Activated CD4-positive, alpha-beta T cell treated with anti-CD3 and anti-CD28 coated beads, Interleukin-2, amount 50 U/mL, for 4 hours (primary cell): ENCODE measurements at regions not wholly inside any gene's neighbourhood (a gene's known extent, or its start where the extent isn't known, plus 50 kb on each side); places are given as distances from the start of the nearest gene placed in this dataset.

Source experiments
- DNase-seq, 2 experiments: peaks; one replicate each; pipeline ENCODE4 v3.0.0-alpha.2; 2020

DNA sequence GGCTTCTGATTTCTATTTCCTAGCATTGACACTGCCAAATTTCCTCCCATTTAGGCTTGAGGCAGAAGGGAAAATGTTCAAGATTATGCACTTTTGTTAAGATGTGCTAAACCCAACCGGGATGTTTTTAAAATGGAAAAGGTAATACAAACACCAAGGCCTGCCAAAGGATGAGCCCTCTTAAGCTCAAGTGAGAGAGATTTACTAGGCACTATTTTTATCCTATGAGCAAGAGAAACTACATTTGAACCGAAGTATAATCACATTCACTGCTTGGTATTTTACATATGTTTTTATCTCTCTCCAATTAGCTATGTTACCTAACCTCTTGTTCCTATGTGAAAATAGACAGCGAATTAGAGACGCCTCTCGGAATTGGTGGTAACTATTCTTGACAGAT, 295.8 kb downstream of the GABRB3 start:
- no peak for DNase-seq

DNA sequence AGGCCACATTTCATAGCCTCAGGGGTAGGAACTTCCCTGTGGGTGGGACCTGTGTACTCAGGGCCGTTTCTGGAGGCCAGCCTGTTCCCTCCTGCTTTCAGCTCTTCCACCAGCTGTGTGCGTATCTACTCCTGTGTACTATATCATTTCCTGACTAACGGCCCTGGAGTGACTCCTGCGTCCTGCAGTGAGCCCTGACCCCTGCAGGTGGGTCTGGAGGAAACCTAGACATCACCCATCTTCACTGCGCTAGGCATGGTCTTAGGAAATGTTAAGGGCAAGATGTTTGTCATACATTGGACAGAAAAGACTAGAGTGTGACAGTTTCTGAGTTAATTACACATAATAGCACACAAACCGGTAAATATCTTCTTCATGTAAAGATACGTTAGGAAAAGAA, 297.3 kb downstream of the GABRB3 start:
- DNase-seq: no peak

DNA sequence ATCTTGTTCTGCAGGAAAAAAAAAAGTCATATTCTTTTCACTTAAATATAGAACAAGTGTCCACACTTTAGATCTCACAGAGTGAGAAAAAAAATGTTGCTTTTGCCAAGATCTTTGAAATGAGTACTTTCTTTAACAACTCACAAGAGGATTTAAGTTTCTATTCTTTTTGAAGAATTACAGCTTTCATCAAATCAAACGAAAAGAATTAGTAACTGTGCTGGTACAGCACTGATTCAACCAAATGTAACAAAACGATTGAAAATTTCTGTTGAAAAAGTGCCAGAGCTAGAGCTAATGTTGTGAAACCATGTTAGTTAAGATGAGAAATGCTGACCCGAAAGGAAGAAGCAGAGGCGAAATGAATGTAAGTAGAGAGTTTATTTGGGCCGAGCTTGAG, 300.2 kb downstream of the GABRB3 start:
- no peak for DNase-seq

DNA sequence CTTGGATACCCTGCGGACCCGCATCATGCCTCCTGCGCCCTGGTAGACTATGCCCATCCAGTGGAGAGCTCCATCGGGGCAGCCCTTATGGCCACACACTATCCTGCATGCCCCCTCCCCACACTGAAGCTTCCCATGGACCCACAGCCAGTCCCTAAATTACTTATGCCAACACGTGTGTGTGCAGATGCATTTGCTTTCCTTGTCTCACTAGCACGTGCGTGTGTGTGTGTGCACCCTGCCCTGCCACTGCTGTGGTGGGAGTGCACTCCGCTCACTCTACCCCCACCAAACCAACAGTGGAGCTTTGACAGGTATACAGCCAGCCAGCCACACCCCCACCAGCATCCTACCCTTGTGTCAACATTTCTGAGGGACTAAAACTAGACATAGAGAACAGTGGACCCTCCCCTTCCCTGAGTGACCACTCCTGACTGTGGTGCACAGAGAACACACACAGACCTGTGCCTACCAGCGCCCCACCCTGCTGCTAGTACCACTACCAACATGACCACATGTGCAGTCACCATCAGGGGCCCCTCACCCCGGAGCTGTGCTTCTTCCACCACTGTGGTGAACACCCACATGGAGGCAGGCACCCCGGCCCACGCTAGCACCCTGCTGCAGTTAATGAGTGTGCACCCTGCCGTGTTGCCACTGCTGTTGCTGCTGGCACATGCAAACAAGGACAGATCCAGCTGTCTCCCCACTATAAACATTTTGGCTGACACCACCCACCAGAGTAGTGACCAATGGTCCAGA, 310.8 kb downstream of the GABRB3 start:
- DNase-seq: no peak

DNA sequence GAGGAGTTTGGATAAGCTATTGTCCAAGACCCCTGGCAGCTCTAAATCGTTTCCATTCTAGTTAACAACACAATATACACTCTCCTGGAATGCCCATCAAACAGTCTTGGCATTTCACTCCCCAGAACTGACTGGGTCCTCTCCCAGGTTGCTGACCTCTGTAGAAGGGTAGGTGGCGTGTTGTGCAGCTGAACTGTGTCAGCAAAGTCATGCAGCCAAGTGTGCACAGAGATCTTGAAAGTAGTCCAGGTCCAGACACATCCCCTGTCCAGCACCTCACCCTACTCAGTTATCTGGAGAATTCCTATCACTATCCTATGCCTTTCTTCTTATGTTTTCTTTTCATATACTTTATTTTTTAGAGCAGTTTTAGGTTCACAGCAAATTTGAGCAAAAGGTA, 312.7 kb downstream of the GABRB3 start:
- no peak for DNase-seq

DNA sequence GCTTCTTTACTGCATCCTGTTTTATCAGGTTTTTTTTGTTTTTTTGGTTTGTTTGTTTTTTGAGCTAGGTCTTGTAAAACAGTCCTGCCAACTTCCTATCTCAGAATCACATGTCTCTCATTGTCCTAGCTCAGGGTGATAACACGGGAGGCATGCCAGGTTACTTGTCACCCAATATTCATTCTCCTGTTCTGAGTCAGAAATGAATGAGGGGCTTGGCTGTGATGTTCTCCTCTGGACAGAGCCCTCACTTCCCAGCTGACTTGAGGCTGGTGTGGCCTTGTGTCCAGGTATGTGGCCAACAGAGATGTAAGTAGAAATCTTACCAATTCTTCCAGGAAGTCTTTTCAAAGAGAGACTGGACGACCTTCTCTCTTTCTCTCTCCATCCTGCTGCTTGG, 317.0 kb downstream of the GABRB3 start:
- no peak for DNase-seq

DNA sequence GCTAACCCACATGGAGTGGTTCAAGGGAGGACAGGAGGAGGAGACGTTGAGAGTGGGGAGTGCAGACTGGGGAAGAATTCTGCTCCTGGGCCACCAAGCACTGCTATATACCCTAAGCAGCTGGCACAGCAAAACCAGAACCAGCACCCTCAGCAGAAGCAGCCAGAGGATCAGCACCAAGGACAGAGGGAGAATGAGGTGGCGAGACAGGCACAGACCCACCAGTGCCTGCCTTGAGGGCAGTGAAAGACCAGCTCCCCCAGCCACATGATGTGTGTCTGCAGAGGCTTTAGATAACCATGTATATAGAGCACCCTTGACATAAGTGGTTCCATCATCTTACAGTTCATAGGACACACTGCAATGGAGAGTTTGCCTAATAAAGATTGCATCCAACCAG, 319.0 kb downstream of the GABRB3 start:
- DNase-seq: no peak

DNA sequence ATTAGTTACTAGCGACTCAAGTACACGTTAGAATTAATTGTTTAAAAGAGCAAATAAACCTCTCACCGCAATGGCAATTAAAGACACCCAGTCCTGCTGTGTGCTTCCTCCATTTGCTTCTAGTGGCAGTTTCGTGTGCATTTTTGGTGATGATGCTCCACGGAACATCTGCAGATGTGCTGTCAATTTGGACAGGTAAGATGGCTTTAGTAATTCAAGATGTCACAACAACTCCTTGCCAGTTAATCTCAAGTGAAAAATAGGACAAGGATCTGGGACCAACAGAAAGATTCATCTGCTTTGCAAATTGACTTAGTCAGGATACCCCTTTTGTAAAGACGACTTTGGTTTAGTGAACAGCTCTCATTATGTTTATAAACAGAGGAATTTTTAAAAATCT, 320.9 kb downstream of the GABRB3 start:
- no peak for DNase-seq

DNA sequence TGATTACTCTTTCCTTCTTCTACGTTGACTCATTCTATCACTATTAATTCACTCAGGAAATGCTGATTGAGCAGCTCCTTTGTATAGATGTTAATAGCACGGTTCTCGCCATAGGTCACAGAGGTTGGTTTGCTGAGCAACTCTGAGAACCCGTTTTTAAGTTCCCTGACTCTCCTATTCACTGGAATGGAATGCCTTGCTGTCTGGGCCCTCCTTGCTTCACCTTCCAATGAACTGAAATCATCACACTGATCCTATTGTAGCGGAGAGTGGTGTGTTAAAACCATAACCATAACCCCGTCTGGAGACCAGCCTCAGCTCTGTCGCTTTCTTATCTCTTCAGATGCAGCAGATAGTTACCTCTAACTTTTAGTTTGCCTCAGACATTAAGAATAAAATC, 323.6 kb downstream of the GABRB3 start:
- no peak for DNase-seq

DNA sequence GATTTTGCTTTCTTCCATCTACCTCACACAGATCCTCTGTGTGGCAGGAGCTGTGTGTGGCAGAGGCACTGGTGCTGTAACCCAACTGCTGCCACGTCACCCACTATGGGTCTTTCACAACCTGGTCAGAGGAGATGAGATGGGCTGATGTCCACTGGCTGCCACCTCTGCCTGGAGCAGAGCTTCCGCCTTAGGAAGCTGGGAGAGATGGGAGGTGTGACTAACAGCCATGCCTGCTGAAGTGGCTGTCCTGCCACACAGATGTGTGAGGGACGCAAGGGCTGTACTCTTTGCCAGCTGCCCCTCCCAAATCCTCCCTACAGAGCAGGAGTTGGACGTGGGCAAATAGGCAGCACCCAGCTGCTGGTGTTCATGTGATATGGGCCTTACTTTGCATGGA, 329.5 kb downstream of the GABRB3 start:
- no peak for DNase-seq

DNA sequence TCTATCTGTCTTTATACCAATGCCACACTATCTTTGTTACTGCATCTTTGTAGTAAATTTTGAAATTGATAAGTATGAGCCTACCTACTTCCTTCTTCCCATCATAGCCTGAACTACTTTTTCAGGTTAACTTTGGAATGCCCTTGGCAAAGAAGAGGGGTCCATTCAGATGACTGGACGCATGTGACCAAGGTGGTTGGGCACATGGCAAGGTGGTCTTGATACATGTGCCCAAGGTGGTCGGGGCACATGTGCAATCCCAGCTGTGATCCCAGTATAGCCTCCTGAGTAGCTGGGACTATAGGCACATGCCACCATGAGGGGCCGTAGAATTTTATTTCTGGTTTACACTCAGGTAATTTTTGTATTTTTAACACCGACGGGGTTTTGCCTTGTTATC, 330.2 kb downstream of the GABRB3 start:
- no peak for DNase-seq

DNA sequence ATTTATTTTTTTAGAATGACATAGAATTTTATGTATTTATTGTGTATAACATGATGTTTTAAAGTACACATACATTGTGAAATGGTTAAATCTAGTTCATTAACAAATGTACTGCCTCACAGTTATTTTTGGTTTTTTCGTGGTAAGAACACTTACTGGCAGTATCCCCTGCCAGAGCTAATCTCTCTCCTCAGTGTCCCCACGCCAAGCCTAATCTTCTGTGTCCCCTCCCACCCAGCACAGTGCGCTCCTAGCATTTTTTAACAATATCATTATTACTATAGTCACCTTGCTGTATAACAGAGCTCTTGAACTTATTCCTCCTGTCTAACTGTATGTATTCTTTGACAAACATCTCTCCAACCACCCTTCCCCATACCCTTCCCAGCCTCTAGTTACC, 333.2 kb downstream of the GABRB3 start:
- DNase-seq: no peak

DNA sequence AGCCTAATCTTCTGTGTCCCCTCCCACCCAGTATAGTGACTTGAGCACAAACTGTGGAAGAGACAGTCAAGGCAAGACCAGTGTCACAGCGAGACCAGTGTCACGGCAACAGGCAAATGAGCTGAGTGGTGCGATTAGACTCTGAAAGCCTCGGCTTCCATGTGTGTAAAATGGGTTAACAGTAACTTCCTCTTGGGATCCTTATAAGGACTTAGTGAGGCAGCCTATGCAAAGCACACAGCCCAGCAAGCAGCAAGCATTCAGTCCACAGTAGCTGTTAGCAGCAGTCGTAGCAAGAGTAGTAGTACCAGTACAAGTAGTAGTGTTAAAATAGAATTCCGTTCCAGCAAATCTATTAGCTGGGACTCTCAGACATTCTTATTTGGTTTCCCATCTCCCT, 334.1 kb downstream of the GABRB3 start:
- DNase-seq: no peak

DNA sequence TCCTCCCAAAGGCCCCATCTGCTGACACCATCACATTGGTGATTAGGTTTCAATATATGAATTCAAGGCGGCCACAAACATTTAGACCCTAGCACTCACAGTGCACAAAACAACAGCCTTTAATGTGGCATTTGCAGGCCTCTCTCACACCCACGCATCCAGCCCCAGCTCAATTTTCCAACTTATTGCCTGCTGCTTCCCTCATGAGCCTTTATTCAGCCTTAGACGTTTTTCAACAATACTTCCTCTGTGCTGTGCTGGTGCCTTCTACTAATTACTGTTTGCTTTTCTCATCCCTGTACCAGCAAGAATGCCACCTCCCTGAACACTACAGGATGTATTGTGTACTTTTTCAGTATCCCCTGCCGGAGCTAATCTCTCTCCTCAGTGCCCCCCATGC, 334.6 kb downstream of the GABRB3 start:
- DNase-seq: no peak

DNA sequence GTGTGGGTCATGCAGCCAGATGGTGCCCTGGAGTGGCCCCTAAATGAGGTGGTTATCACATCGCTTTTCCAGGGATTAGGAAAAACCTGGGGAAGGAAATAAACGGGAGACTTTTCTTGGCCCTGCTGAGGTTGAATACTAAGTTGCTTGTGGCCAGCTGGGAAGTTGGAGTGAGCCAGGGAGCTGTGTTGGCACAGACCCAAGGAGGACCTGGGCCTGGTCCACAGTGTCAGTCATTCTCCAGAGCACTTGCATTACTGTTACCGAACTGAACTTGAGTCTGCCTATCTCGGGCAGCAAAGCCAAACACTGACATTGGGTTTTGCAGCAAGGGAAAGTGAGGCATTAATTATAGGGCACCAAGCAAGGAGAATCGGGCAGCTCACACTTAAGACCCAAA, 339.0 kb downstream of the GABRB3 start:
- no peak for DNase-seq

DNA sequence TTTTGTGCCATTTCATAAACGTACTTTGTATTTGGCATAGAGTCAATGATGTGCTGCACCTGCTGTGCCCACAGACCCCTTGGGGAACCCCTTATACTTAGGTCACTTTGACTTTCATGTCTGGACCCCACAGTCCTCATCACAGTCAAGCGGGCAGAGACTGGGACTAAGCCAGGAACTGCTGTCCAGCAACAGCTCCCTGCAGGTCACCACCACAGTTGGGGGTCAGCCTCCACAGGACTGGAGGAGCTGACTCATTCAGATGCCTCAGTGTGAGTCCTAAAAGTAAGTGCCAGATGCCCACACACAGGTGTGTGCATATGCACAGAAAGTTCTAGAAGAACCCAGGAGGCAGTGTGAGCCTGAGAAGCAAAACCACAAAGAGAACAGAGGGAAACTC, 339.8 kb downstream of the GABRB3 start:
- DNase-seq: no peak

DNA sequence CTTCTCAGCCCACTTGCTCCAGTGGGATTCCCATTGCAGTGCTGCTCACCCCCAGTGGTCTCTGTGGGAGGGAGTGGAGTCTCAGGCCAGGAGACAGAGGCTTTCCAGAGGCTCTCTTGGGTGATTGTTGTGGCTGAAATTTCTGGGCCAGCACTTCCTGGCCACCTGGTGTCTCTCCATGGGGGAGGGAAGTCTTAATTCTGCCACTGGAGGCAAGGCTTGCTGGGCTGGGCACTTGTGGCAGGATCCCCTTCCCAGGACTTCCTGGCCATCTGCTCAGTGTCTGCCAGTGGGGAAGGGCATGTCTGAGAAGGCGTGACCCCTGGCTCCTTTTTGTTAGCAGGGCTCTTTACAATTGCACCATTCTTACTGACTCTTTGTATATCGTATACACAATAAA, 351.8 kb downstream of the GABRB3 start:
- DNase-seq: no peak

DNA sequence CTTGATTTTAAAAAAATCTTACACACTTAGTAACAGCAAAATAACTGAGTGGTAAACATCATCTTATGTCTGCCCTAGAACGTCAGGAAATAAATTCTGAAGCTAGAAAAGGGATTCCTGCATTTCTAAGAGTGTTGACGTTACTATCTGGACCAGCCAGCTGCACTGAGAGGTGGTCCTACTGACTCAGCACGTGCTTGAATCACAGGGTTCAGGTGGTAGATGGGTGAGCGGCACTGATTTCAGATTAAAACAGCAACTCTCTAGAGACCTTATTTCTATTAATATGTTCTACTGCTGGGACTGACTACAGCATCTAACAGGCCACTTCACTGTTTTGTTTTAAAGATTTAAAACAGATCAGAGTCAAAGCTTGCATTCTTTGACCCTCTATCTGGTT, 377.2 kb downstream of the GABRB3 start:
- DNase-seq: no peak

DNA sequence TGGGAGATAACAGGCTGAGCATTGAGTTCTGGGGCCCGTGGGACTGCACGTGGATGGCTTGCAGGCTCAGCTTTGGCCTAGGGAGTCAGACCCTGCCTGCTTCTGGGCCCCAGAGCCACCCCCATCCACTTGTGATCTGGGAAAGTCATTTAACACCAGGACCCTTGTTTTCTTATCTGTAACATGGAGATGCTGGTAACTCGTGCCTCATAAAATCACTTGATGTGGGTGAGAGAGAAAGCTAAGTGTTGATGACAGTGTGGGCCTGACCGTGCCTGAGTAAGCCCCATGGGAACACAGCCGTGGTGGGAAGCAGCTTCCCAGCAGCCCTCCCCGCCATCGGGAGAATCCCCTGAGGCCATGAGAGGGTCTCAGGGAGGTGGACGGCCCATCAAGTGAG, 378.1 kb downstream of the GABRB3 start:
- no peak for DNase-seq

DNA sequence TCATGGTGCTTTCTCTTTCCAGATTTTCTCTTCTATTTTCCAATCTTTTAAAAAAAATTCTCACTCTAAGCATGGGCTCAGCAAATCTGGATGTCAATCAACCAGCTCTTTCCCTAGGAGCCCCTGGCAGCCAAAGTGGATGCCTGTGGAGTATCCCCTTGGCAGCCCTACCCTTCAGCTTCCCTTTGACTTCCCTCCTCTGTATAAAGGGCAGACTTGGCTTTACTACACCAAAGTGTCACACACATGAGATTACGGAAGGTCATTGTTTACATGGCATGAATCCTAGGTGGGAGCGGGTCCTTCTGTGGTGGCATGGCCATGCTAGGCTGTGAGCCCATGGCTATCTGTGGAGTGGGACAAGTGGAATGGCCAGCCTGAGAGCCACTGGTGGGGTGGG, 379.9 kb downstream of the GABRB3 start:
- DNase-seq: no peak

DNA sequence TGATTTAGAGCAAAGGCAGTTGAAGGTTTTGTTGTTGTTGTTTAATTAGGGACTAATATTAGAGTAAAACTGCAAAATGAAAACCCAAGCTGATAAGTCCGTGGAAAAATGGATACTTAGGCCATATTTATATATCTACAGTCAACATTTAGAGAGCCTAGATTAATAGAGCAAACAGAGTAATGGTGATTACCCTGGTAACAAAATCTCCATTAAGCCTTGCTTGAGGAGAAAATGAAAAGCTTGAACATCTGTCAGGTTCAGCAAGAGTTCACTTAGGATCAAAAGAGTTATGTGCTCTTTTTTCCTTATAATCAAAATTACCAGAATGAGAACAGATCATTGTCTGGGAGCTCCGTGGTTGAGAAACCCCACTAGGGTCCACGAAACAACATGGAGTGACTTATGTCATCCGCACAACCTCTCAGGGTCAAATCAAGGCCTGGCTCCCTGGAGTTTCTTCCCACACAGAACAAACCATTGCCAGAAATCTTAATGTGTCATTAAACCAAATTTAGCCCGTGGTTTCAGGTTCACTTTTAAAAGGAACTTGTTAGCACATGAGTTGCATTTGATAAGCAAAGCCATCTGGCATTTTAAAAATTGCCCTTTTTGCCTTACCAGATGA, 381.2 kb downstream of the GABRB3 start:
- no peak for DNase-seq

DNA sequence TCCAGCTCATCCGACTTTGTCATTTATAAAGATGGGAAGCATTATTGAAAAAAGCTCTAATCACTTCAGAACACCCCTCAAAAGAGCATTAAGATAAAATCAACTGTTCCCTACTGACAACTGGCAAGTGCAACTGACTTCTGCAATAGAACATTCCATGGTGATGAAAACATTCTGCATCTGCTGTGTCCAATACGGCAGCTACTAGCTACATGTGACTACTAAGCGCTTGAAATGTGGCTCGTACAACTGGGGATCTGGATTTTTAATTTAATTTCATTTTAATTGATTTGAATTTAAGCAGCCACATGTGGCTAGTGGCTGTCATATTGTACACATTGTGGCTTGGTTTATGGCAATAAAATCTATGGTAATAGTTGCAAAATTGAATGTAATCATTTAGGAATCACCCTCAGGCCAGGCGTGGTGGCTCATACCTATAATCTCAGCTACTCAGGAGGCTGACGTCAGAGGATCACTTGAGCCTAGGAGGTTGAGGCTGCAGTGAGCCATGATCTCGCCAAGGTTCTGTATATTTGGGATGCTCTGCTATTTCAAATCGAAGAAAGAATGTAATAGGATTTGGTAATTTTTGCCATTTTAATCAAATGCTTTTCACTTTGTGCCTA, 390.3 kb downstream of the GABRB3 start:
- no peak for DNase-seq

DNA sequence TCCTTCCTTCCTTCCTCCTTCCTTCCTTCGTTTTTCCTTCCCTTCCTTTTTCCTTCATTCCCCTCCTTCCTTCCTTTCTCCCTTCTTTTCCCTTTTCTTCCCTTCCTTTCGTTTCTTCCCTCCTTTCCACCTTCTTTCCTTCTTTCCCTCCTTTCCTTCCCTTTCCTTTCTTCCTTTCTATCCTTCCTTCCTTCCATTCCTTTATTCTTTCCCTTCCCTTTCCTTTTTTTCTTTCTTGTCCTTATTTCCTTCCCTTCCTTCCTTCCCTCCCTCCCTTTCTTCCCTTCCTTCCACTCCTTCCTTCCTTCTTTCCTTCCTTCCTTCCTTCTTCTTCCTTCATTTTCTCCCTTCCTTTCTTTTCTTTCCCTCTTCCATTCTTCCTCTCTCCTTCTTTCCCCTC, 394.6 kb downstream of the GABRB3 start:
- DNase-seq: no peak

DNA sequence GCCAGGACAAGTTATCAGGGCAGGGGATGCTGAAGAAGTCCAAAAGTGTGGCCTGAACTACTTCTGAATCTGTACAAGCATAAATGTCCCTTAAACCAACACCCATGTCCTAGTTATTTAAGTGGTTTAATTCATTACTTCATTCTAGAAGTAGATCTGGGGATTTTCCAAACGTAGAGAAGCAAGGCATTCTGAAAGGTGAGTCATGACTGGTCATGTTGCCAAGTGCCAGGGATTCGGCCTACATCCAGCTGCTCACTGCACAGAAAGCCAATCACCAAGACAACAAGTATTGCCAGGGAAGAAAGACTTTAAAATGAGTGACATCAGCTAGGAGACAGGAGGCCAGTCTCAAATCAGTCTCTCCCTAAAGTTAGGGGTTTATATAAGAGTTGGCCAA, 396.6 kb downstream of the GABRB3 start:
- no peak for DNase-seq

DNA sequence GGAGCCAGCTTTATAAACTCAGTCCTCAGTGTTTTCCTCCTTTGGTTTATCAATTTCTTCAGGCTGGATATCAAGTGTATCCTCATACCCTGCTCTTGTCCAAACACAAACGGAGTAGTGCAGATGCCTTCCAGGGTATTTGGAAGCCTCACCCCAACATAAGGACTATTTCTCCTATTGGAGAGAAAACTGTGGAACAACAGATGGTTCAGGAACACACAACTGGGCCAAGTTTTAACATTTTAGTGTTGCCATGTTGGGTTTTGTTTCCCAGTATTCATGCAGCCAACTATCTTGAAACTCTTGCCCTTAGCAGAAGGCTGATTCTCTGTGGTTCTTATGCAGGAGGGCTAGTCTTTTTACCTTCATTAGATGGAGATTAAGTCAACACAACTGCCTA, 398.1 kb downstream of the GABRB3 start:
- DNase-seq: no peak
